GM18508 (cell line): ENCODE measurements at regions not wholly inside any gene's neighbourhood (a gene's known extent, or its start where the extent isn't known, plus 50 kb on each side); places are given as distances from the start of the nearest gene placed in this dataset.
A peak's percentile ranks its signal among the peaks of the same experiment; 100 is the strongest.

ENCODE experiments used
- ATAC-seq: cut with Tn5 transposase; IDR thresholded peaks from one replicate; pipeline ENCODE4 v1.9.1; 2021; ENCODE audit warnings: moderate number of reproducible peaks; ENCODE audit not compliant: insufficient read depth, unreplicated experiment

DNA sequence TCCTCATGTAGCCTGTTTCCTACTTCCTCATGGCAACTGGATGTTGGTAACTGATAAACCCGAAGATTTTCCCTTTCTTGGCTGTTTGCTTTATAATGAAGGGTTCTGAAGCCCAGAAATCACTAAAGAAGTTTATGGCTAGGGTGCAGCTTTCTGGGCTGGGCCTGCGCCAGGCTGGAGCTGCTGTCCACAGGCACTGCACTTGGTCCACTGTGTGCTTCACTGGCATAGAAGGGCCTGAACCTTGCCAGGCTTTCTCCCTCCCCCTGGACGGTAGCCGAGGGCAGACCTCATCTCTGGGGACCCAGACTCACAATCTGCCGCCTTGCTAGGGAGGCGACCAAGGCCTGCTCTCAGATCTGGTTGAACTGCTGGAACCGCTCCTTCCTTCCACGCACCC, 133.3 kb upstream of the SPRED2 start:
- no peak for ATAC-seq

DNA sequence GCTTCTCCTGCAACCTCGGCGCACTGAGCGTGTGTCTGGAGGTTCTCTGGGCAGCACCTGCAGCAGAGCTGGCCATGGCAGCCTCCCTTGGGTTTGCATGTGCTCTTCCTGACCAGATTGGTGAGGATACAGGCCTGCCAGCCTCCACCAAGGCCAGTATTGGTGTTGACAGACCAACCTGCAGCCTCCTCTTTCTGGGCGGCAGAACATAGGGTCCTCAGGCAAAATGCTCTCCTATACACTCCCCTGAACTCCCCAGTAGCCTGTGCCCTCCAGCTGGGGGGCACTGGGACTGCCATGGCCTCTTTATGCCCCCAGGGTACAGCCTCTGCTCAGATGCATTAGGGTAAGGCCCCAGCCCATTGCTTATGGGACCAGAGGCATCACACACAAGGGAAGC, 131.9 kb upstream of the SPRED2 start:
- no peak for ATAC-seq

DNA sequence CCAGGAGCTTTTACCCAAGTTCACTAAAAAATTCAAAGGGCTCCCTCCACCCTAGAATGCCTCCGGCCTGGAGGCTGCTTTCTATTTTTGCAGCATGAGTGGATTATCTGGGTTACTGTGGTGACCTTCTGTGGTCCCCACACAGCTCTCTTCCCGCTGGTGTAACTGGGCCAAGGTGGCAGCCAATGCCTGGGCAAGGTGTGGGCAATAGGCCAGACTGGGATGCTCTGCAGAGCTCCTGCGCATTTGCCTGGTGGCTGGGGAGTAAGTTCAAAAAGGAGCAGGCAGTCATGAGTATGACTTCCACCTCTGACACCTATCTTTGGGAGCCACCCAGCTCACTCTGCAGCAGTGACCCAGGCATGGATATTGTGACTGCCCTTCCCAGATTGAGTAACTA, 130.5 kb upstream of the SPRED2 start:
- ATAC-seq, result no peak

DNA sequence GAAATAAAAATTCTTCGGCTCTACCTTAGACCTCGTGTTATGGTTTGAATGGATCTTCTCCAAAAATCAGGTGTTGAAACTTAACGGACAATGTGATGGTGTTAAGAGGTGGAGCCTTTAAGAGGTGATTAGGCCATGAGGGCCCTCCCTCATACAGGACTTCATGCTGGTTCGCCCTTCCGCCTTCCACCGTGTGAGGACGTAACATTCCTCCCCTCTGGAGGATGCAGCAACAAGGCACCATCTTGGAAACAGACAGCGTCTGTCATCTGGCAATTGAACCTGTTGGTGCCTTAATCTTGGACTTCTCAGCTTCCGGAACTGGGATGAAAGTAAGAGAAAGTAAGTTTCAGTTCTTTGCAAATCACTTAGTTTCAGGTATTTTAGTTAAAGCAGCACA, 126.3 kb upstream of the SPRED2 start:
- ATAC-seq, result no peak

DNA sequence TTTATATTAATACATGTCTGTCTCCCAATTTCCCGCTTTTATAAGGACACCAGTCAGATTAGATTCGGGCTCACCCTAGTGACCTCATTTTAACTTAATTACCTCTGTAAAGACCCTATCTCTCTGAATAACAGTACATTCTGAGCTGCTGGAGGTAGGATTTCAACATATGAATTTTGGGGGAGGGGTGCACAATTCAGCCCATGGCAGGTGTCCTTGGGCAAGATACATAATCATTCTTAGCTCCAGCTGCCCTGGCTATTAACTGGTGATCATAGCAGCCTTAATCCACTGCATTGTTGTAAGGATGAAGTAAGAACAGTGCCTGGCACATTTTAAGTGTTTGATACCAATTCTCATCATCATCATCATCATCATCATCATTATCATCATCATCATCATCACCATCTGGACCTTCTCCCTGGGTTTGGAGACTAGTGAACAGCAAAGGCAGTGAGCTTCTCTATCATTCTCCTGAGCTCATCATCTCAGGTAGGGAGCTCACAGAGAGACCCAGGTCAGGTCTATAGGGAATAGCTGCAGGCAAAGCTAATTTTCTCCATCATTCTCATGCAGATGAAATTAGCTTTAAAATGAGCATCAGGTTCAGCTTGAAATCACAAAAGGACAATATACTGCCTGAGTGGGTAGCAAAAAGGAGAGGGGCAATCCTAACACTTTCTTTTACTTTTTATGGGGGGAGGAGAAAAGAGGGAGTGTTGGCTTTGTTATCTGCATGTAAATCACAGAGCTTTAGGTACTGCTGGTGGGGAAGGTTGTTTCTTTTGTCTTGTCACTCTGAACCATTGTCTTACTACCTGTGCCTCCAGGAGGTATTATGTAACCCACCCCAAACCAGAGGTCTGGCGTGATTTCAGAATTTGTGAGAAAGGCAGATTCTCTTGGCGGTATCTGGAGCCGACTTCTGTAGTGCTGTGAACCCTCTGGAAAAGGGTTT, 125.5 kb upstream of the SPRED2 start:
- ATAC-seq, result no peak

DNA sequence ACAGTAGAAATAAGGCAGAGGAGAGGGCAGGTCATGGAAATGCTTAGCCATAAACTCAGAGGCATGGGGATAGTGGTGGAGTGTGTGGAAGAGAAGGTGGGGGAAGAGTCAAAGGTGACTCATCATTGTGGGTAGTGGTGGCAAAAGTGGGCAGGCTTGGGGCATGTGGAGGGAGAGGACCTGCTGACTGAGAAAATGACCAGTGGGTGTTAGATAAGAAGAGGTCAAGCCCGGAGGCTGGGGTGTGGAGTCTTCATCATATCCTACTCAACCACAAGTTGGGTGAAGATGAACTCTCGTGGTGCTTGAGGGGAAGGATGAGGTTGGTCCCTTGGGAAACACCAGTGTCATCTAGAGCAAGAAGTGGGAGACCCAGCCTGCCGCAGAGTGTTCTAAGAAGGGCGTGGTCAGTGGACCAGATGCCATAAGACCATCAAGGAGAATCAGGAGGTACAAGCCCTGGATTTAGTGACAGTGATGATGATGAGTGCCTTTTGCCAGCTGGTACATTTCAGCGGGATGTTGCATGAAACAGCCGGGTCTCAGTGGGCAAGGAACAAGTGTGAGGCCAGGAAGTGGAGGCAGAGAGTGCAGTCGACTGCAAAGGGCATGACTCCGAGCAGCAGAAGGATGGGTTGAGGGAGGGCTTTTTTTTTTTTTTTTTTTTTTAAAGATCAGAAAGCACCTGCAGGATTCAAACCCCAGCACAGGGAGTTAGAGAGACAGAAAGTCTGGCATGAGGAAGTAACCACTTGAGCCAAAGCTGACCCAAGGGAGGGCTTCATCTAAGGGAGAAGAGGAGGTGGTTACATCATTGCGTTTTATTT, 122.6 kb upstream of the SPRED2 start:
- peak; percentile 65 for ATAC-seq

DNA sequence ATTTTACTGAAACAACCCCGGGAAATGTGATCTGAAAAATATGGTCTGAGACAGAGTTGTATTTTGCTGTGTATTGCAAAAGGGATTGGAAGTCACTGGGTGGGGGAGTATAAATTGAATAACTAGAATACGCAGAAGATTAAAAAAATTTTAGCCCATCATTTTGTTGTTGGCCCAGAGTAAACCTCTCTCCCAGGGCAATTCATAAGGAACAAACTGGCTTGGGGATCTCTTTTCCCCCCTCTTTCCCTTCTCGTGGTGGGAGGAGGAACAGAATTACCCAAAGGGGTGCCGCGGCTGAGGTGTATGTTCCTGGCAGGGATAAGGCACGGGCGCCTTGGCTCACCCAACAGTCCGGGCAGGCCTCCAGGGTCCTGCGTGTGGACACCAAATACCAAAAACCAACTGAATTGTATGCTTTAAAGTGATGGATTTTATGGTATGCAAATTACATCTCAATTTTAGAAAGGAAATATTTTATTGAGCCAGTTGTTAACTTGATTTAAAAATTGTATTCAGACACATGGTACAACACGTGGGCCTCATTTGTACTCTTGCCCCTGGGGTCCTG, 121.2 kb upstream of the SPRED2 start:
- ATAC-seq, result no peak

DNA sequence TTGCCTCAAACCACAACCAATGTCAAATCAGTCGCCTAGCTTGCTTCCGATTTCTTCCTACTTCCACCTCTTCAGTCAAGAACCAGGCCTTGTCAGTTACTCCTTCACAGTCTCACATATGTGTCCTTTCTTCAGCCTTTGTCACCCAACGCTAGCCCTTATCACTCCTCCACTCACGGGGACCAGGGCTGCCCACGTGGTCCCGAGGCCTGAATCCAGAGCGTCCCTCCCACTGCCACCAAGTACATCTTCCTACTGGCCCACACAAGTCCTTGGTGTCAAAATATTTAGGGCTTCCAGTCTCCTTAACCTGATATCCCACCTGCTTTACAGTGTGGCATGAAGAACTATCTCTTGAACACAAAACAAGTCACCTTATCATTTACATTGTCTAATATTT, 119.1 kb upstream of the SPRED2 start:
- ATAC-seq, result no peak

DNA sequence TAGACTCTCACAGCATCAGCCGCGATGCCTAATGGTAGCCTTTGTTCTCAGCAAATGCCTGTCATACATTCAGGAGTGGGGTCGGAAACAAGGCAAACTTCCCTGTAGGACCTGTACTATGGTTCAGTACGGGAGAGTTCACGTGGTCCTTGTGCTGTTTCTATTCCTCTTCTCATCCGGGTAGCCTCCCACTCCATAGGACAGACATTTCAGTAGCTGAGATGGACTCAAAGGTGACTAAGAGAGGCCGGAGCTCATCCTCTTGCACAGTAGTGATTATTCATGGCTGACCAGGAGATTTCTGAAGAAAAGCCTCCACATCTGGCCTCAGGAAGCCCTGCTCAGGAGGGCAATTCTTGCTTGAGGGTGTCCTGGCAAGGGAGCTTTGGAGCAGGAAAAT, 117.8 kb upstream of the SPRED2 start:
- ATAC-seq, result no peak

DNA sequence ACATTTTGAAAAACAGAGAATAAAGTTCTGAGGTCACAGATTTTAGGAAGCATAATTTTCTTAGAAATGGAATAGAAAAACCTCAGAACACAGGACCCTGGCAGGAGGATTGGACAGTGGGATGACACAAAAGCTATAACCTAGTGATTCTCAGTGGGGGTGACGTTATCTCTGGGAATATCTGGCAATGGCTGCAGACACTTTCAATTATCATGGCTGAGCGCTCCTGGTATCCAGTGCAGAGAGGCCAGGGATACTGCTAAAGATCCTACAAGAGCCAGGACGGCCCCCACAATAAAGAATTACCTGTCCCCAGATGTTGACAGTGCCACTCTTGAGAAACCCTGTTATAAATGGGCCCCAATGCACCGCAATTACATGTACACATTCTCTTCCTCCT, 117.2 kb upstream of the SPRED2 start:
- no peak for ATAC-seq

DNA sequence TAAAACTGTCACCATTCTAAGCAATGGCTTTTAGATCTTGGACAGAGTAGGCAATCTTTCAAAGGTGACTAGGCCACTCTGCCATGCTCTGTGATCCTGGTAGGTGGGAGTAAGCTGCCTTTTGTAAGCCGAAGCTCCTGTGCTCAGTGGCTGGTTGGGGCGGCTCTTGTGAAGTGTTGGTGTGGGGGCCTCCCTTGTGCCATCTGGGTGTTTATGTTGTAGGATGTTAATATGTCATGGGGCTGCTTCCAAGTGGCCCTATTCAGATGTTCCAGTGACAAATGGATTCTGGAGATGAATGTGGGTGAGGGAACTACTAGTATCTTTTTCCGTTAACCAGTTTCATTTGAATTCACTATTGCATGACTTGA, 116.8 kb upstream of the SPRED2 start:
- ATAC-seq, result no peak

DNA sequence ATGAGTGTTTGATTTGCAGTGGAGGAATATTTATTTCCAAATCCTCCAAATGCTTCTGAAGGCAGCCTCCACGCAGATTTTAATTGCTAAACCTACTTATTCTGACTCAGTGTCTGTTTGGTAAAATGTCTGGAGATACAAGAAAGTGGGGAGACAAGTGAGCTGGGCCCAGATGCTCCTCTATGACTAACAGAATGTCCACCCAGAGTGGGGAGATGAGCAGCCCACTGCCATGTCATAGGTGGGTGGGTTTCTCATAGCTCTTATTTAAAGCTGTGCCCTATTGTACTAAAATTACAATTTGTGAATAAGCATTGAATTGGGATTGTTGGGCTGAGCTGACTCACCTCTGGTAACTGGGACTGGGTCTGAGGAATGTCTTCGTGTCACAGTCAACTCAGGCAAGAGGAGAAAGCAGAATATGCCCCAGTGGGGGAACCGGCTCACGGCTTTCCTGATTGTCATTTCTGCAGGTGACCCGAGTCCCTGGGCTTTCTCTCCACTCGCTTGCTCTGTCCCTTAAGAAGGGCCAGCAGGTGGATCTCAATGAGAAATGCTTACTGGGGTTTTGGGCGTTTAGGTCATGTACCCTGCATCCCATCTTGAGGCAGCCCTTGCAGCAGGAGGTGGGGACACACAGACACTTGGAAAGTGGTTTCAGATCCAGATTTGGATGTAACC, 116.3 kb upstream of the SPRED2 start:
- no peak for ATAC-seq

DNA sequence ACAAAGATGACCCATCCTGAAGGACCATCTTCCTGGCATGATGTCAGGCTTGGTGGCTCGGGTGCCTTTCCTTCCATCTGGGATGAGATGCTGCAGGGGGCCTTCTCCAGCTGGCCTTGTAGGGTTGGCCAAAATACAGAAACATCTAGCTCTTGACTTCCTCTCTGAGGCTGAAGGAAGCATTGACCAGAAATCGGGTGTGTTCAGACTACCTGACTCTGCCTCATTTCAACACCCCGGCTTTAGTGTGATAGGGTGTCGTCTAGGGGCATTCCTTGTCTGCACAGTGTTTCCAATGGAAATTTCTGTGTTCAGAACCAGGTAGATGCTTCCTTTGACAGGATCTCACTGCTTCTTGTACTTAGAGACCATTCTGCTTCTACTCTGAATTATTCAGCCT, 115.7 kb upstream of the SPRED2 start:
- ATAC-seq, result no peak

DNA sequence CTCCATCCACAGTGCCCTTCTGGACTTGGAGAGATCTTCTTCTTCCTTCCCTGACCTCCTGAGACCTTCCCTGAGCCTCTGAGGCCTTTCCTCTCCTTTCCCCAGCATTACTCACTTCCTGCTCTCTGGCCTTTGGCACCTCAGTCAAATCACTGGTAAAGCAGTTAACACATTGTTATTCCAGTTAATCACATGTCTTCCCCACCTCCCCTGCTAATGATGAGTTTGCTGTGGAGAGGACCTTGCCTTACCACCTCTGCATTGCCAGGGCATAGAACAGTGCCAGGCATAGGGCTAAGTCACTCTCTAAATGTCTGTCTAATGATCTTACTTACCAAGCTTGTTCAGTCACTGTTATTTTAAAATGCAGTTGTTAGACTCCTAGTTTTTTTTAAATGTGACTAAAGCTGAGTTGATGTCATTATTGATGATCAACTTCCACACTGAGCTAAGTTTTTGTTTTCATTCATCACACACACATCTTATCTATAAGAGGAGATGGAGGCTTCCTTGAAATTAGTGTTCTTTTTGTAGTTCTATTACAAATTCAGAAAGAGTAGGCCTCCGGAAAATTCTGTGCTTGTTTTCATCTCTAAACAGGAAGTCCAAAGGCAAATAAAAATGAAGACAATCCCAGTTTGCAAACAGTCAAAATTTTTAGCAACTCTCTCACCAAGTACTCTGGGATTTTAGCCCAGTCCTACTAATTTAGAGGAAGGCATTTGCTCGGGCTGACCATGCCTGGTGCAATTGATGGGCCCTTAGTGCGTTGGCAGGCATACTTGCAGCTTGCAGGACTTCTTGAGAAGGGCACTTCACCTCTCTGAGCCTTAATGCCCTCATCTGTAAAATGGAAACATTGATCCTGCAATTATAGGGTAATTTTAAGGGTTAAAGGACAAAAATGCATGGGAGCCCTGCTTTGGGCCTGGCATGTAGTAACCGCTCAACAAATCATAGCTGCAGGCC, 113.7 kb upstream of the SPRED2 start:
- ATAC-seq, result no peak

DNA sequence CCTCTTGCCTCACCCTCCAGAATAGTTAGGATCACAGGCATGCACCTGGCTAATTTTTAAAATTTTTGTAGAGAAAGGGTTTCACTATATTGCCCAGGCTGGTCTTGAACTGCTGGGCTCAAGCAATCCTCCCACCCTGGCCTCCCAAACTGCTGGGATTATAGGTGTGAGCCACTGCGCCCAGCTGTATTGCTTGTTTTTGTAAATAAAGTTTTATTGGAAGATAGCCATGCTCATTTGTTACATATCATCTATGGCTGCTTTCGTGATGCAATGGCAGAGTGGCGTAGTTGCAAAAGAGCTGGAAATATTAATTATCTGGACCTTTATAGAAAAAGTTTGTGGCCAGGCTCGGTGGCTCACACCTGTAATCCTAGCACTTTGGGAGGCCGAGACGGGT, 109.4 kb upstream of the SPRED2 start:
- ATAC-seq, result no peak

DNA sequence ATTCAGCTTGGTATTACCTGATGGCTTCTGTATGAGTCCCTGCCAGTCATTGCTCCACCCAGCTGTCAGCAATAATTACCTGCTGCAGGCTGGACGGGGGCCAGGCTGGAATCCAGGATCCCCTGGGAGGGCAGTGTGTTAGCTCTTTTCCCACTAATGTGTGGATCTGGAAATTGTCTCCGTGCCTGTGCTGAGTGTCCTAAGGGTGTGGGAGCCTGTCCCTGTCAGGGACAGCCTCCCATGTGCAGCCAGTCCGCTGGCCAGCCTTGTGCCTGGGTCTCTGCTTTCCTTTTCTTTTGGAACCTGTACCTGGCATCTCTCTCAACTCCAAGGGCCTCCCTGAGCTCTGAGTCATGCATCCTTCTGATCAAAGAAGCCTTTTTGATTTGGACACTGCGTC, 107.2 kb upstream of the SPRED2 start:
- ATAC-seq, result no peak

DNA sequence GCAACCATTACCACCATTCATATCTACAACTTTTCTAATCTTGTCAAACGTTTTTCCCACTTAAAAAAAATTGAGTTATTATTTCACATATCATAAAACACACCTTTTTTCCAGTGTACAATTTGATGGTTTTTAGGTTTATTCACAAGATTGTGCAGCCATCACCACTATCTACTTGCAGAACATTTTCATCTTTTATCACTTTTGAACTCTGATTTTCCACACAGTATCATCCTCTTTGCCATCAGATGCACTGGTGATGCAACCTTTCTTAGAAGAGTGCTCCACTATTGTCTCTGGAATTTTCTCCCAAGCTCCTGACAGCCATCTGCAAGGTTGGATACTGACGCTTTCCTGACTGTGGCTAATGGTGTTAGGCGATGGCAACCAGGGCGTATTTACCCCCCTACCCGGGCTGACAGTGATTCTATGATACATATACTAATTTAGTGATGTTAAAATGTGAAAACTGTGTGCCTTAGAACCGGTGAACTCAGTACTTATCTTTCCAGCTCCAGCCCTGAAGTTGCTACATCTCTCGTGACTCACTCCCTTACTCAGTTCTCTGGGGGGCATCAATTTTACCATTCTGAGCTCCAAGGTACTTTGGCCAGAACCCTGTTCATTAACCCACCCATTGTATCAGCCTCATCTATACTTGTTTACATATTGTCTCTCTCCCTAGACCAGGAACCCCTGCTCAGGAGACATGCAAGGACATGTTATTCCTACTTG, 105.4 kb upstream of the SPRED2 start:
- no peak for ATAC-seq

DNA sequence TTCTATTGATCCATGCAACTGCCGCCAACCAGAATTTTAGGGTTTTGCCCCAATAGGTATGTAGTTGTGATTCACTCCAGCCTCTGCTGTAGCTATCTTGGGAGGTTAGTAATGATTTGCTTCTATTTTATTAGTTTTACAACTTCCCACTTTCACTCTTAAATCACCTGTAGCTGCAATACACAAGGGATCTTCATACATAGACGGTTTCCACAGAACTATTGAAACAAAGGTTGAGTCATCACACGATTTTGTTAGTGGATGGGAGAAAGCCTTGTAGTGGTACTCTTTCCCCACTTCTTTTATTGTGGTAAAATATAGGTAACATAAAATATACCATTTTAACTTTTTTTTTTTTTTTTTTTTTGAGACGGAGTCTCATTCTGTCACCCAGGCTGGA, 104.2 kb upstream of the SPRED2 start:
- ATAC-seq, result peak; percentile 93

DNA sequence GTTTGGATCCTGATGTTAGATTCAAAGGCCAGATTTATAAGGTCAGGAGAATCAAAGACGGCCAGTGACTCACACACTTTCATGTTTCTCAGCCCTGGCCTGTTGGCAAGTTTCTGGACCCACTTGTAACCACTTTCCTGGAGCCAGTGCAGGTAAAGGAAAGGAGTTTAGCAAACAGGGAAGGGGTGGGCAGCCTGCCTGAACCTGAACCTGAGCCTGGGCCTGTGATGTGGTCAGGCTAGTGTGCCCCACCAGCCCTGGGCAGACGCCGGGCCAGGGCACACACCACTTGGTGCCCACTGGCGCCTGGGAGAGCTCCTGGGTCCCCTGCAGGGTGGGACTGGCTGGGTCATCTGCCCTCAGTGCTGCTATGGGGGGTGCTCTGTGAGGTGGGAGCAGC, 100.5 kb upstream of the SPRED2 start:
- no peak for ATAC-seq
